ENCODE measurements at regions not wholly inside any gene's neighbourhood (a gene's known extent, or its start where the extent isn't known, plus 50 kb on each side); places are given as distances from the start of the nearest gene placed in this dataset.

- TF ChIP-seq CTCF (conservative IDR thresholded peaks at IDR 0.05 in 1 of 2, IDR thresholded peaks at IDR 0.05 in 1 of 2; ENCODE audit: extremely low read depth in 1 of 2, insufficient read depth in 1 of 2, low read depth in 1 of 2, low read length in 2 of 2) (no peak), EZH2 (IDR thresholded peaks at IDR 0.05; ENCODE audit: borderline replicate concordance, low read length) (no peak)
Observed at GRCh38 chr4:149890531-149890930, 74.9 kb upstream of the IQCM start.

Data from mammary epithelial cell (primary cell).